GM06990 (cell line): ENCODE measurements at regions not wholly inside any gene's neighbourhood (a gene's known extent, or its start where the extent isn't known, plus 50 kb on each side); places are given as distances from the start of the nearest gene placed in this dataset.

Experiments used
- DNase-seq: peaks from one replicate; pipeline ENCODE4 v3.0.0-alpha.2; 2011; ENCODE audit not compliant: insufficient read length; ENCODE audit errors: extremely low read depth
- H3K27me3 ChIP-seq: replicated peaks from 2 replicates; pipeline ENCODE4 v1.6.0; 2011; ENCODE audit warnings: low read length; ENCODE audit not compliant: control insufficient read depth, insufficient read depth
- H3K36me3 ChIP-seq: 2 replicates; pipeline ENCODE4 v1.5.1; 2011; ENCODE audit warnings: low read length; ENCODE audit not compliant: control insufficient read depth, insufficient read depth
- H3K4me3 ChIP-seq: replicated peaks from 2 replicates; pipeline ENCODE4 v1.5.1; 2011; ENCODE audit warnings: low read depth, mild to moderate bottlenecking, control low read depth, low read length
- CTCF ChIP-seq: IDR thresholded peaks from 2 replicates; pipeline ENCODE4 v1.5.1; 2011; ENCODE audit warnings: low read length, control low read depth, mild to moderate bottlenecking, inconsistent platforms; ENCODE audit not compliant: insufficient read depth, poor library complexity, severe bottlenecking

- Histone ChIP-seq H3K27me3 (no peaks in the 10 kb centered on the region), H3K36me3 (no peaks in the 10 kb centered on the region), H3K4me3 (no peak overlapping the region)
- no peak for TF ChIP-seq CTCF
- no peak for DNase-seq
Observed at GRCh38 chr10:2399482-2399881, 662.2 kb upstream of the ADARB2 start.

- TF ChIP-seq CTCF: no peak
- no peaks in the 10 kb centered on the region for H3K27me3 ChIP-seq
- H3K36me3 ChIP-seq: no peaks in the 10 kb centered on the region
- DNase-seq: peak; percentile 3
- H3K4me3 ChIP-seq: no peak overlapping the region
Observed at GRCh38 chr10:2392145-2392812, 655.0 kb upstream of the ADARB2 start.

GRCh38 chr10:2387672-2388071 lies 650.3 kb upstream of the ADARB2 start:
- no peak for TF ChIP-seq CTCF
- DNase-seq: no peak
- H3K27me3 ChIP-seq: no peaks in the 10 kb centered on the region; the same call in 1 of the 2 replicates
- no peak overlapping the region for H3K4me3 ChIP-seq
- H3K36me3 ChIP-seq: no peaks in the 10 kb centered on the region

GRCh38 chr10:2387261-2387660 lies 649.9 kb upstream of the ADARB2 start:
- H3K4me3 ChIP-seq: no peak overlapping the region
- DNase-seq: no peak
- TF ChIP-seq CTCF: no peak

GRCh38 chr10:2380218-2380617 lies 642.9 kb upstream of the ADARB2 start:
- Histone ChIP-seq H3K36me3 (no peaks in the 10 kb centered on the region), H3K4me3 (no peak overlapping the region), H3K27me3 (no peaks in the 10 kb centered on the region; the same call in 1 of the 2 replicates)
- no peak for TF ChIP-seq CTCF
- DNase-seq: no peak

More at GRCh38 chr10:2387261-2387660, 649.9 kb upstream of the ADARB2 start:
- no peaks in the 10 kb centered on the region; the same call in 1 of the 2 replicates for H3K27me3 ChIP-seq
- no peaks in the 10 kb centered on the region for H3K36me3 ChIP-seq

- Histone ChIP-seq H3K36me3 (no peaks in the 10 kb centered on the region), H3K4me3 (no peak overlapping the region), H3K27me3 (no peaks in the 10 kb centered on the region)
- no peak for TF ChIP-seq CTCF
- DNase-seq: no peak
Observed at GRCh38 chr10:2367083-2367482, 629.8 kb upstream of the ADARB2 start.
